Non-pigmented ciliary epithelial cell (primary cell): ENCODE measurements at regions not wholly inside any gene's neighbourhood (a gene's known extent, or its start where the extent isn't known, plus 50 kb on each side); places are given as distances from the start of the nearest gene placed in this dataset.

Source experiments
- DNase-seq: peaks from one replicate; pipeline ENCODE4 v3.0.0-alpha.2; 2010; ENCODE audit warnings: low read depth

DNA sequence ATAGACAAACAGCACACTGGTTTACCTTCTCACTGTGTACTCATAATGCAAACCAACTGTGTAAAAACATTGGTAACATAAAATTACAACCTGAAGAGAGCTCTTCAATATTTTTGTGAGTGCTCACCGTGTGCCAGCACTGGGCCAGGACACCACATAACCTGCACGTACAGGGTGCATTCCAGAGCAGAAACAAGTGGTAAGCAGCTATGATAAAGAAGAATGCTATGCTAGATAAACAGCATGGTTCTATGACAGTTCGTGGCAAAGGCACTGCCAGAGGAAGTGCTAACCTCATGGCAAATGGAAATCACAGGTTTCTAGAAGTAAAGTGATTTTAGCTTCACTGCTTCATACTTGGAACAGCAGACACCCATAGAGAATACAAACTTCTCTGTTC is 343.5 kb downstream of the MTX2 start:
- no peak for DNase-seq

DNA sequence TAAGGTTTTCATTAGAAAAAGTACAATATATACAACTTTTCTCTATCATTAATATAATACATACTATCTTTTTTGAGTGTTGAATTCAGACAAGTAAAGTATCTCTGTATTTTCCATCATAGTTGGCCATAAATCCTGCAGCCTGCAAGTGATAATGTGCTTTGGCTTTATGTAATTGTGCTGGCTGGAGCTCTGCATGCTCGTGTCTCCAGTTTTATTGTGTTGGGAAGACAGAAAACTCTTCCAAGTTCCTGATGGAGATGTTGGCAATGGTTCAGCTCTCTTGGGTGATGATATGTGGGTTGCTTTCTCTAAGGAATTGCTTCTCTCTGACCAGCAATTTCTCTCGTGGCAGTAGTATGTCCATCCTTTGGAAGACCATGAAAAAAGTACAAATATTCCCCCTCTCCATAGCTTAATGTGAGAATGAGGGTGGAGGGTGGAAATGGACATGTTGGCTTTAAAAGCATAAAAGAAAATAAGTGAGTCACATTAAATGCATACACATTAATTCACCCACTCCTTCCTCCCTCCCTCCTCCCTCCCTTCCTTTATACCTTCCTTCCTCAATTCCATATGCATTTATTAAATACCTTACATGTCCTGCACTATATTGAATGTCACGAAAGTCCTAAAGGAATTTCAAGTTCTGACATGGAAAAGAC is 344.2 kb downstream of the MTX2 start:
- no peak for DNase-seq

DNA sequence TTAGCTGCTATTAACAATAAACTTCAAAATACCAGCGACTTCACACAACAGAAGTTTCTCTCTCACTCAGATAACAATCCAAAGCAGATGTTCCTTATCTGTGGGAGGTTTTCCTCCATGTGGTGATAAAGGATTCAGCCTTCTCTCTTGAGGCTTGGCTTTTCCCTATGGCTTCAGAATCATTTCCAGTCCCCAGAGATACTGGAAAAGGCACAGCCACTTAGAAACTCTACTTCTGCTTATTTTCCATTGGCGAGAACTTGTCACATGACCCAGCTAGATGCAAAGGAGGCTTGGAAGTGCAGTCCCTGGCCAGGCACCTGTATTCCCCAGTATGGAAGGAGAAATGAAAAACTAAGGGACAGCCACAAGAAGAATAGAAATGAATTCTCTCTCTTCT is 344.8 kb downstream of the MTX2 start:
- no peak for DNase-seq

DNA sequence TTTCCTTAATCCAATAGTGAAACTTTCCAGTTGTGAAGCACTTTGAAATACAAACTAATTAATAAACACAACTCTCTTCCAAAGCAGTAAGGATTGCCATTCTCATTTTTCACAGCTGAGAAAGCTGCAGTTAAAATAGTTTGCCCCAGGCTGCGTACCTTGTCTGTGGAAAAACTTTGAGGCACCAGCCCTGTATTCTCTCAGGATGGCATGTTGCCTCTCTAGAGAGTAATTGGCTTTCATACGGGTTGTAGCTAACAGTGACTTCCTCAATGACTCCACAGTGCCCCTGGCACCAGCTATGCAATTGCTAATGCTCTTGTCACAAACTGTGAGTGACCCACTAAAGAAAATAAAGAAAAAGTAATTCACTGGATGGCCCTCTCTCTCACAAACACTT is 345.7 kb downstream of the MTX2 start:
- DNase-seq: no peak

DNA sequence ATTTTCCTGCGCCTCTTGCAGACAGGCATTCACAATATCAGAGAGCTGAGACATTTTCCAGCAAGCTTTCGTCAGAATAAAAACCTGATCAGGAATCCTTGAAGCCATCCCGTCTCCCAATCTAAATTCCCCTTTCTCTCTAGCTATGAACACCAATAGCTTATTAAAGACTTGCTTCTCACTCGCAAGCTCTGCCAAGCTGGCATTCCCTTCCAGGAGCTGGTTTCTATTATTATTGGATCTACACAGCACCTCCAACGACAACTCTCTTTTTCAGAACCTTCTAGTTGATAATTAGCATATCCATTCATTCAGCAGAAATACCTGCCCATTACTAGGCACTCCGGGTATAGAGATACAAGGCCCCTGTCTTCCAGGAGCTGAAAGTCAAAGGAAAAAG is 350.3 kb downstream of the MTX2 start:
- no peak for DNase-seq

DNA sequence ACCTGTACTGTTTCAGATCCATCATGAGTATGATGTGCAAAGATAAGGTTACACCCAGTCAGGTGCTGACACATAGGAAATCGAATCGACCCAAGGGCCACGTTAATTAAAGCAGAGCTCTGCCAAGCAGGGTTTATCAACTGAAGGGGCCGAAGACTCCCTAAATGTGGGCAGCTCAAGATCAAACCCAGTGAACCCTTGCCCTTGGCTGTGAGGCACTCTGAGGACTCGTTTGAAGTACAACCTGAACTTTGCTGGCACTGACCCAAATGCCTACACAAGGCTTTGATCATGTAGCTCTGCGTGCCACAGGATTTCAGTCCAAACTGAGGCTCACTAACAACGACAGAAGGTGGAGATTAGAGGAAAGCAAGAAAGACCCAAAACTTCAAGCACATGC is 352.1 kb downstream of the MTX2 start:
- no peak for DNase-seq

DNA sequence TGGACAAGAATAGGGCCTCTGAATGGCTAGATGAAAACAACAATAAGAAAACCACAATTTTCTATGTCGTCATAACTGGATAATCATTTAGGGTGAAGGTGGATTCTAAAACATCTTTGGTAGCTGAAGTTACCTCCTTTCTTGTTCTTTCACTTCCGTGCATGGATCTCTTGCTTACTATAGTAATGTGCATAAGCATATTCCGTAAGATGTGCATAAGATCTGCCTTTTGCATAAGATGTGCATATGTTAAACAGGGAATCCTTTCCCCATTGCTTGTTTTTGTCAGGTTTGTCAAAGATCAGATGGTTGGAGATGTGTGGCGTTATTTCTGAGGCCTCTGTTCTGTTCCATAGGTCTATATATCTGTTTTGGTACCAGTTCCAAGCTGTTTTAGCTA is 353.6 kb downstream of the MTX2 start:
- DNase-seq: no peak

DNA sequence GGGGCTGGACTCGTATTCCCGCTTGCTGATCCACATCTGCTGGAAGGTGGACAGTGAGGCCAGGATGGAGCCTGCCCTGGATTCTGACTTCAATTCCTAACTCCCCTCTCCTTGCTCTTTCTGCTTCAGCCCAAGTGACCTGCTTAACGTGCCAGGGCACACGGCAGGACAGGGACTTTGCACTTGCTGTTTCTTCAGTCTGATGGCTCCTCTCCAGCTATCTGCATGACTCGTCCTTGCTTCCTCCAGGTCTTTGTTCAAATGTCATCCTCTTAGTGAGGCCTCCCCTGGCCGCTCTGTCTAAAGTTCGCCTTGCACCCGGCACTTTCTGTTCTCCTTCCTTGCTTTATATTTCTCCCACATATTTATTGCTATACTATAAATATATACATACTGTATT is 357.6 kb downstream of the MTX2 start:
- DNase-seq: no peak

DNA sequence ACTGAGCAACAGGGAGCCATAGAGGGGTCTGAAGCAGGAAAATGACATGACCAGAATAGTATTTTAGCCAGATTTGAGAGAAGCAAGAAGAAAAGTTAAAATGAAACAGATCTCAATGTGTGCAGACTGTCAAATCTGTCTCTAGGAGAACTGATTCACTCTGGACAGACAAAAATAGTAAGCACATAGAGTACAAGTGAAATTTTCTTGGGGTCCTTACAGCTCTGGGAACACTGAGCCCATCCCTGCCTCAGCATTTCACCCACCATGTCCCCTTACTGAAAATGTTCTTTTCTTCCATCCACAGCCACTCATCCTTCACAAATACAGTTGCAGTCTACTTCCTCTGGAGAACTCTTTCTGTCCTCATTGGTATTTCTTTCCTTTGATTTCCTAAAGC is 359.2 kb downstream of the MTX2 start:
- no peak for DNase-seq

DNA sequence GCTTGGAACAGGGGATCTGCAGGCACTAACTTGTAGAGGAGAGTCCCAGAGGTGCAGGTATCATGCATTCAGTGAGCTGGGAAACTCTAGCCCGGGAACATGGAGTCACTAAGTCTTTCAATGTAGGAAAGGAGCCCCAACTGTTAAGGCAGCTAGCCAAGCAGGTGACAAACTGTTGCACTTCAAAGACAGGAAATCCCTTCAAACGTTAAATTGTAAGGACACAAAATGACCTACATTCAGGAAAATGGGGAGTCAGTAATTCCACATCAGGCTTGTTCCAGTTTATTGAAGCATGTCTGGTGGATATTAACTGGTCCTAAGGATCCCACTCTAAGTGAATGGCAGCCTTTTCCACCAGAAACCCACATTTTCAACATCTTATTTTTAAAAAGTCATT is 364.5 kb downstream of the MTX2 start:
- no peak for DNase-seq

DNA sequence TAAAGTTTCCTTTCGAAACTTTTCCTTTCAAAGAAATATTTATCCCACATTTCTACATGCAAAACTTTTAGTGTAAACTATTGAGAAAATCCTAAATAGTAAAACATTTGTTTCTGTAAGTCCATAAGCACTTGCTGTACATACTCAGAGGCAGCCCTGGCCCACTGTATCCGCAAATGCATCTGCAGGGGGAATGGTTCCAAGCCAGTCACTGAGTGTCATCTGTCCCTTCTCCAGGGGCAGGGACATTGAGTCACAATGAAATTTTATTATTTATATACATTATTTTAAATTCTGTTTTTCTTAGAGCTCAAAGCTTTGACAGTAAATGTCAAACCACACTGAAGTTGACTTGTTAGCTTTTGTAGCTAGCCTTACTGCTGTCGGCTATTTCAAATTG is 367.2 kb downstream of the MTX2 start:
- no peak for DNase-seq

DNA sequence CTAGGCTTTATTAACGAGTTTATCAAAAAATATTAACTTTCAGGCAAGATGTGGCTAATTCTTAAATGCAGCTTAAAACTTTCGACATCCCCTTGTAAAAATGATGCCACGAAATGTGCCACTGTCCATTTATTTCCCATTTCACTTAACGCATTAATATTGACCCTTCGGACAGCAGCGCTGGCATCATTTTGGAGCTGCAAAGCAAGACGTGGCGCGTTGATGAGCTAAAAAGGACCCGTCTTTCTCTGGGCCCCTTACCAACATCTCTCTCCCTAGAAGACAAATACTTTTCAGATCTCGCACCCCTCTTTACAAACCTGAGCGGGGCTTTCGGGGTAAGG is 367.9 kb downstream of the MTX2 start:
- no peak for DNase-seq

DNA sequence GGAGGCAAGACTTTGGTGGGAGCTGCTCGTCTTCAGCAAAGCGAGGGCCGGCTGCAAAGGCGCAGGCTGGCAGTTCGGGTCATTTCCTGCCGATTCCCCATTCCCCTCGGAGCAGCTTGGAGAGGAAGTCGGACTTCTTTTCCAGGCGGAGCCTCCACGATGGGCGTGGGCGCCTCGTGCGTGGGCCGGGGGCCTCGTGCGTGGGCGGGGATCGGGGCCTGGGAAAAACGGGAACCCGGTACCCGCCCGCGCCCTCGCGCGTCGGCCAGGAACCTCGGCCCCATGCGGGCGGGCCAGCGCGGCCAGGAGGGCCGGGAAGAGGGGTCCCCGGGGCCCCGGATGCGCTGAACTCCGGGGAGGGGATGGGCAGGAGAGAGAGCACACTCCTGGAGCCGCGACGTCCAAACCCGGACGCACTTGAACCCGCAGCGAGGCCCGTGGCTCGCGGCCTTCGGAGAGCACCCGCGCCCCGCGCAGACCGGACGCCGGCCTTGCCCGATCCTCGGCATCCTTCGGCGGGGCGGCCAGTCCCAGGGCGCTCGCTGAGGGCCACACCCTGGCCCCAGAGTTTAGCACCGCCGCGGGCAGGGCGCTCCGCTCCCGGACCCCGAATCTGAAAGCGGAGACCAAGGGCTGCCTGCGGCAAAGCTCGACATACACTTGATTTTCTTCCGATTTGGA is 368.4 kb downstream of the MTX2 start:
- DNase-seq: no peak

DNA sequence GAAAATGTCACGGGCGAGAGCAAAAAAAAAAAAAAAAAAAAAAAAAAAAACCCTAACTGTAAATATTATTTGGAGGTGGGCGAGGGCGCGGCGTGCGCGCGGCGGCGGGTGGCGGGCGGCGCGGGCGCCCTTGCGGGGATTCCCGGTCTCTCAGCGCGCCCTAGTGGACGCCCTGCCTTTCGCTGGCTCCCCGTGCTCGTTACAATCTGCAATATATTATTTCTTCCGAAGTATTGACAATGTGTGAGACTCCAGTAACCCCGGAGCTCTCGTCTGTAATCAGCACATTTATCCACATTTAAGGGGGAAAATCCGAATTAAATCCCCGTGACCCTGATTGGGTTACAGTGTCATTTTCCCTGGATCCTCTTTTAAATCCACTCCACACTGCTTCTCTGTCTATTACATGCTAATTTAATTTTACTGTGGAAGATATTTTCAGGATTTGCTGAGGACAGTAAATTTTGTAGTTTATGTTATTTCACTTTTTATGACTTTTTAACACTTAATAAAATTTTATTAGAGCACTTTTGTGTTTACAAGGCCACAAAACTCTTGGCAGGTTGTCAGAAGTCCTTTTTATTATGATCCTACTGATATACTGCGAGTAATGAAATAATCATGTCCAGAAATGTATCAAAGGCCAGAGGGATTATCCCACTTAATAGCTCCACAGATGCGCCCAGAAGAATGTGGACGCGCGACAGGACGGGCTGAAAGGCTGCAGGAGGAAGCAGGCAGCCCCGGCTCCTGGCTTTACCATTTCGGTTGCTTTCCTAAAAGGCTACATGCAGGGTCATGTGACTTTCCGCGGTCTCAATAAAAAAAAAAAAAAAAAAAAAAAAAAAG is 369.1 kb downstream of the MTX2 start:
- DNase-seq: no peak

DNA sequence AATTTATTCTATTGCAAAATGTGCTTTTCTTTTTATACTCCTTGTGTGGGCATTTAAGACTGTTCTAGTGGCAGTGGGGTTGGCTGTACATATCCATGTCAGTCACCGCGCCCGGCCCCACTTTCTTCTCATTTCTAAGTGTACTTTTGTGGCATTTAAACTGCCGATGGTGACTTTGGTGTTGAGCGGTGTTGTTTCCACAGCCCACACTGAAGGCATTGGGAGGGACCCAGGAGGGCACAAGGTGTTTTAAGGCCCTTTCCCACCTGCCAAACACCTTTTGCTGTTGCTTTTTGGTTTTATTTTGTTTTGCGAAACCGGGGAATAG is 369.7 kb downstream of the MTX2 start:
- DNase-seq: no peak

DNA sequence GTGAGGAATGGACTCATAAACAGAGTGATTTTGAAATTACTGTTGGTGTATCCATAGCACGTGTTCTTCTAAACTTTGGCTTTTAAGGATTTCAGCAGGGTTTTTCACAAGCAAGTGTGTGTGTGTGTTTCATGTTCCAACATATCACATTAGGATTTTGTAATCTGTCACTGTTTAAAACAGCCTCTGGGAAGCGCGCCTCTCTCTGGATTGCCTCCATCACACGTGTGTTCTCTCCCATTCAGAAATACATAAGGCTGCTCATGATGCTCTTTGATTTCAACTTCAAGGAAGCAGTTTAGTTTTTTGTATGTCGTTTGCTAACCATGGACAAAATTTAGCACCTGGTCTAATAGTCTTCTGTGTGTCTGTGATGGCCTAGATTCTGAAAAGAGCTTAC is 370.4 kb downstream of the MTX2 start:
- no peak for DNase-seq

DNA sequence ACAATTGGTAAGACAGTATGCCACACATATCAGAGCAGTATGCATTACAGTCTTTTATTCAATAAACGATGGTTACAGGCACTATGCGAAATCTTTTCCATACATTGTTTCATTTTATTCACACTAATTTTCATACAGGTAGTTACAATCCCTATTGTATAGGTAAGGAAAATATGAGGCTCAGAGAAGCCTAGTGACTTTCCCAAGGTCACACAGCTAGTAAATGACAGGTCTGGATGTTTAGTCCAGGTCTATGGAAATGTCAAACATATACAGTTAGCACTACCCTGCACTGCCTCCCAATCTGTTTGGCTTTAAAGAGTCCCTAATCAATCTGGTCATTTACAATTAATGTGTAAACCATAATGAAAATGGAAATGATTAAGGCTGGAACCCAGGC is 372.2 kb downstream of the MTX2 start:
- no peak for DNase-seq

DNA sequence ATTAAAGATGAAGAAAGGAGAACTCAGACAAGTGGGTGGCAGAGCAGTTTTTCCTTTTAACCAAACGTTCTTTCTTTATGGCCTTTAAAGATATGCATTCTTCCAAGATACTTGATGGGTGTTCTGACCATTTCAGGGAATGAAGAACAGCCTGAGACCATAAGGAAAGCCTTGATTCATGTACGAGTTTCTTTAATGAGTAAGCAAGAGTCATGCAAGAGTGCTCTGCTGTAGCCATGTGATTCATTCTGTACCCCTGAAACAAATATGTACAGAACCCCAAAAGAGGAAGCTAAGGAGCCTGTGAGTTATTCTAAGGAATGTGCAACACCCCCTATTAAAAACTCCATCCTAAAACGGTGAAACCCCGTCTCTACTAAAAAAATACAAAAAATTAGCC is 372.8 kb downstream of the MTX2 start:
- peak; percentile 76 for DNase-seq

DNA sequence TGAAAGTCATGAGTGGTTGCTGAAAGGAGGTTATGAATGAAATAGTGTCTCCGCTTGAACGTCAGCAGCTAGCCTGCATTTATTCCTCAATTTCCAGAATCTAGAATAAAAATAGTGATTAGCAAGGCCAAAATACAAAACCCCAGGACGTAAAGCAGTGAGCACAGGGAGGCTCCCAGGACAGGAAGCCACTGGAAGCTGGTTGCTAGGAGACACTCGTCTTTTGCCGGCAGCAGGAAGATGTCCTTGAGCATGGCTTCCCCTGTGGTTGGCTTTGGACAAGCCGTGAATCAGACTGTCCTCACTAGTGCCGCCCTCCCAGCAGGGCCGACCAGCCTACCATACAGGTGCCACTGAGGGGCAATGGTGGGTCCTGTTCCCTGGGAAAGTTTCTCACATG is 374.4 kb downstream of the MTX2 start:
- no peak for DNase-seq

DNA sequence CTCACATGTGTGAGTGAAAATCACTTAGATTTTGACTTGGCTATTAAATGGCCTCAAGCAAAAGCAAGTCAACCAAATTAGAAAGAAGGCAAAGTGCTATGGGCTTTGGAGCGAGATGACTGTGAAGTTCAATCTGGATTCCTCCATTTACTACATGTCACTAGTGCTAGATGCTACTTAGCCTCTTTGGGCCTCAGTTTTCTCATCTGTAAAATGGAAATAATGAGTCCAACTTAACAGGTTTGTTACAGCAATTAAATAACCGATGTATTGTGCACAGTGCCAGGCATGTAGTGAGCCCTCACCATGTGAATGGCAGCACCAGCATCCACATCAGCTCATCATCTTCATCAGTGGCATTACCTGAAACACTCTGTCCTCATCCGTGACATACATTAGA is 376.3 kb downstream of the MTX2 start:
- DNase-seq: no peak

DNA sequence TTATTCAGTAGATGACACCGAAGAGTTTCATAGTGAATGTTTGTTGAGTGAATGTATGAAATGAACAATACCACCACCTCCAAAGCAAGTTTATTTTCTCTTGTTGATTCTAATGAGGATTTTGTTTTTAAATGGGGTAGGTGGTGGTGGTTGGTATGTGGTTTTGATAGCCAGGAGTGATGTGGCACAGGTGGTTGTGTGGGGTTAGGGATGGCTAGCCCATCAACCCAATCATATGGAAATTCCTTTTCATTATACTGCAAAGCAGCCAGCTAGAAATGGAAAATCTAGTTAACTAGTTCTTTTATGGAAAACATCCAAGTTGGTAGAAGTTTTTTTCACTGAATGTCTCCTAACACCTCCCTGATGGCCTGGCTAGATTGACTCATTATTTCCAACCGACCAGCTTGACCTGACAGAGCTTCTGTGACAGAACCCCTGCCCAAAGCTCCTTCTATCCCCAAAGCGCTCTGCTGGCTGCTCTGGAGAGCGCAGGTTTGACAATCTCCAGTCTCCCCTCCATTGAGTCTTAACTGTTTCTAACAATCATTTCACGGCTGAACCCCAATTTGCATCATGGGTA is 376.9 kb downstream of the MTX2 start:
- no peak for DNase-seq

DNA sequence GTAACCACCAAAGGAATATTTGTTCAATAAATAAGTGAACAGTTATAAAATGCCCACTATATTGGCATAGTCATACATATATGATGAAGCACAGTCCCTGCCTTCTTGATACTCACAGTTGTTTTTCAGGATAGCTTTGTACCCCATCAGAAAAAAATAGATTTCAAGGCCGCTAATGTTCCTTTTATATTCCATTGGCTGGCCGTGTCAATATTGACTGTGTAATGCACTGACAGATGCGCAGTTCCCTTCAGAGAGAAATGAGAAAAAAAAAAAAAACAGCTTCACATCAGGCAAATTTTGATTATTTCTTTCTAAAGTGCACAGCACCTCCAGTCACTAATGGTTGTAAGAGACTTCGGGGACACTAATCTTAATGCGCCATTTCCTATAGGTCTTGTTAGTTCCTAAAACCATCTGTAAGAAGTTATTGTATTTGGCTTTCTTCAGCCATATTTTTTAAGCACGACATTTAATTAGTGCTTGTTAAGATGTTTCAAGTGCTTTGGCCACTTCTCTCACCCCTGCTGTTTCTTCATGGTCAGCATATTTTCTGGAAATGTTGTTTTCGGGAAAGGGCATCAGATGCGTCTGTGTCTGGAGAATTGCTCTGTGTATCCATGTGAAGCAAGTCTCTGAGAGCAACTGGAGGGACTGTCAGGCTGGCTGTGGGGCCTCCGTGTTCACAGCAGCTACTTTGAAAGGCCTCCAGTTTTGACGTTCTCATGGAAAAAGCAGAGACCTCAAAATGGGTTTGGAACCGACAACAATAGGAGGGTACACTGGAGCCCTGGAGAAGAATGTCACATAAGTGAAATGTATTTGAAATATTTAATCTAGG is 378.3 kb downstream of the MTX2 start:
- no peak for DNase-seq
